ENCODE measurements at regions not wholly inside any gene's neighbourhood (a gene's known extent, or its start where the extent isn't known, plus 50 kb on each side); places are given as distances from the start of the nearest gene placed in this dataset.

DNA sequence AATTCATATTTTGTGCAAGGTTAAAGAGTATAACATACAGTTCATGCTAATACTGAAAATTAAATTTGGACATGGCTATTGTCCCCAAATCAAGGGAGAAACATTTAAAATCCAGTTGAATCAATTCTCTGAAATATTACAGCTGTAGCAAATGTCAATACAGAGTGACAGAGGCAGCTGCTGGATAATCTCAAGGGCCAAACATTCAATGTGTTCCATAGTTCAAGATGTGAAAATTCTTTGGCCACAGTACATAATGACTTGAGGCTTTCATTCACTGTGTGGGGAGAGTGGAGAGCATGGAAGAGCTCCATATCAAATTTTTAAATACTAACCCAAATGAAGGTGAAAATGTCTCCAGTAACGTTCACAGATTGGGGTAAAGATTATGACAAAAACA, 1192.8 kb upstream of the CADM2 start:
- Histone ChIP-seq H3K4me2 (ENCODE audit: insufficient read depth, low read length) (no peak overlapping the region), H3K27me3 (ENCODE audit: control insufficient read depth in 2 of 2, insufficient read depth in 2 of 2, low read length in 2 of 2) (no peaks in the 10 kb centered on the region), H3K9ac (ENCODE audit: insufficient read depth in 1 of 2, low read depth in 2 of 2, low read length in 2 of 2) (no peak overlapping the region), H3K4me3 (no peak overlapping the region), H3K36me3 (ENCODE audit: control insufficient read depth, insufficient read depth, low read length) (no peaks in the 10 kb centered on the region), H3K4me1 (replicated peaks in 1 of 2; ENCODE audit: control insufficient read depth in 2 of 2, insufficient read depth in 2 of 2, low read length in 2 of 2) (no peaks in the 10 kb centered on the region), H3K79me2 (ENCODE audit: control insufficient read depth, insufficient read depth, low read length) (no peaks in the 10 kb centered on the region), H3K9me1 (ENCODE audit: control insufficient read depth, insufficient read depth, low read length) (no peaks in the 10 kb centered on the region), H2AFZ (ENCODE audit: low read depth, low read length) (no peak overlapping the region), H3K27ac (ENCODE audit: extremely low read depth, low read depth, low read length) (no peak overlapping the region), H3K9me3 (replicated peaks; ENCODE audit: control insufficient read depth, insufficient read depth, low read depth, low read length) (no peaks in the 10 kb centered on the region), H4K20me1 (replicated peaks; ENCODE audit: control insufficient read depth, insufficient read depth, low read length) (no peaks in the 10 kb centered on the region)
- FAIRE-seq = no peak
- intact Hi-C loops (cut with micrococcal nuclease) = no loop called here
- no peak for ATAC-seq
- DNase-seq (ENCODE audit: extremely low read depth in 1 of 4, low spot score in 3 of 4) = no peak
- TF ChIP-seq ZNF584 (CRISPR knock-in tag; IDR thresholded peaks at IDR 0.05; ENCODE audit: low read depth) (no peak), NR2C2 (CRISPR knock-in tag; IDR thresholded peaks at IDR 0.05) (no peak), NR2C2 (tag; IDR thresholded peaks at IDR 0.05) (no peak), NR3C1 (CRISPR knock-in tag; IDR thresholded peaks at IDR 0.05) (no peak), DMBX1 (CRISPR knock-in tag; IDR thresholded peaks at IDR 0.05; ENCODE audit: borderline replicate concordance) (no peak), ZNF24 (IDR thresholded peaks at IDR 0.05) (no peak), XRCC5 (IDR thresholded peaks at IDR 0.05; ENCODE audit: low read depth, low read length) (no peak), ZNF197 (CRISPR knock-in tag; IDR thresholded peaks at IDR 0.05; ENCODE audit: low read depth) (no peak), CREM (IDR thresholded peaks at IDR 0.05; ENCODE audit: low read depth) (no peak), ESRRA (IDR thresholded peaks at IDR 0.05; ENCODE audit: borderline replicate concordance, low read depth) (no peak), FOXA3 (CRISPR knock-in tag; conservative IDR thresholded peaks at IDR 0.05 in 1 of 2, IDR thresholded peaks at IDR 0.05 in 1 of 2) (no peak), ELF2 (CRISPR knock-in tag; IDR thresholded peaks at IDR 0.05) (no peak), ZNF436 (CRISPR knock-in tag; IDR thresholded peaks at IDR 0.05) (no peak), NFE2 (IDR thresholded peaks at IDR 0.05; ENCODE audit: low read depth) (no peak), ZNF124 (CRISPR knock-in tag; IDR thresholded peaks at IDR 0.05) (no peak), FOSL1 (tag; conservative IDR thresholded peaks at IDR 0.05) (no peak)
- TF ChIP-seq, protein P1, sequence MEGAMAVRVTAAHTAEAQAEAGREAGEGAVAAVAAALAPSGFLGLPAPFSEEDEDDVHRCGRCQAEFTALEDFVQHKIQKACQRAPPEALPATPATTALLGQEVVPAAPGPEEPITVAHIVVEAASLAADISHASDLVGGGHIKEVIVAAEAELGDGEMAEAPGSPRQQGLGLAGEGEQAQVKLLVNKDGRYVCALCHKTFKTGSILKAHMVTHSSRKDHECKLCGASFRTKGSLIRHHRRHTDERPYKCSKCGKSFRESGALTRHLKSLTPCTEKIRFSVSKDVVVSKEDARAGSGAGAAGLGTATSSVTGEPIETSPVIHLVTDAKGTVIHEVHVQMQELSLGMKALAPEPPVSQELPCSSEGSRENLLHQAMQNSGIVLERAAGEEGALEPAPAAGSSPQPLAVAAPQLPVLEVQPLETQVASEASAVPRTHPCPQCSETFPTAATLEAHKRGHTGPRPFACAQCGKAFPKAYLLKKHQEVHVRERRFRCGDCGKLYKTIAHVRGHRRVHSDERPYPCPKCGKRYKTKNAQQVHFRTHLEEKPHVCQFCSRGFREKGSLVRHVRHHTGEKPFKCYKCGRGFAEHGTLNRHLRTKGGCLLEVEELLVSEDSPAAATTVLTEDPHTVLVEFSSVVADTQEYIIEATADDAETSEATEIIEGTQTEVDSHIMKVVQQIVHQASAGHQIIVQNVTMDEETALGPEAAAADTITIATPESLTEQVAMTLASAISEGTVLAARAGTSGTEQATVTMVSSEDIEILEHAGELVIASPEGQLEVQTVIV (CRISPR knock-in tag; IDR thresholded peaks at IDR 0.05; ENCODE audit: borderline replicate concordance) = no peak
- TF ChIP-seq, protein P2, sequence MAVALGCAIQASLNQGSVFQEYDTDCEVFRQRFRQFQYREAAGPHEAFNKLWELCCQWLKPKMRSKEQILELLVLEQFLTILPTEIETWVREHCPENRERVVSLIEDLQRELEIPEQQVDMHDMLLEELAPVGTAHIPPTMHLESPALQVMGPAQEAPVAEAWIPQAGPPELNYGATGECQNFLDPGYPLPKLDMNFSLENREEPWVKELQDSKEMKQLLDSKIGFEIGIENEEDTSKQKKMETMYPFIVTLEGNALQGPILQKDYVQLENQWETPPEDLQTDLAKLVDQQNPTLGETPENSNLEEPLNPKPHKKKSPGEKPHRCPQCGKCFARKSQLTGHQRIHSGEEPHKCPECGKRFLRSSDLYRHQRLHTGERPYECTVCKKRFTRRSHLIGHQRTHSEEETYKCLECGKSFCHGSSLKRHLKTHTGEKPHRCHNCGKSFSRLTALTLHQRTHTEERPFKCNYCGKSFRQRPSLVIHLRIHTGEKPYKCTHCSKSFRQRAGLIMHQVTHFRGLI (CRISPR knock-in tag; IDR thresholded peaks at IDR 0.05) = no peak
- ChIA-PET POLR2A (no interaction called here), CTCF (ENCODE audit: low intra/inter-chr PET ratio) (no interaction called here)
- WGBS (ENCODE audit: insufficient coverage, low coverage, missing lambda C conversion rate) = 0% methylated on average over 1 of the region's 1 CpG
- in situ Hi-C loops (cut with MboI) = loop anchor here (10.0 kb wide), 1 partner anchor 49 kb away; no protein-coding TSS in a partner anchor
- BruUV-seq (replicated peaks) = no TSS peak

Data from K562 (cell line).